GM21619 (cell line): ENCODE measurements at regions not wholly inside any gene's neighbourhood (a gene's known extent, or its start where the extent isn't known, plus 50 kb on each side); places are given as distances from the start of the nearest gene placed in this dataset.

Experiments
- ATAC-seq: cut with Tn5 transposase; IDR thresholded peaks from one replicate; pipeline ENCODE4 v1.9.1; 2021; ENCODE audit not compliant: unreplicated experiment

DNA sequence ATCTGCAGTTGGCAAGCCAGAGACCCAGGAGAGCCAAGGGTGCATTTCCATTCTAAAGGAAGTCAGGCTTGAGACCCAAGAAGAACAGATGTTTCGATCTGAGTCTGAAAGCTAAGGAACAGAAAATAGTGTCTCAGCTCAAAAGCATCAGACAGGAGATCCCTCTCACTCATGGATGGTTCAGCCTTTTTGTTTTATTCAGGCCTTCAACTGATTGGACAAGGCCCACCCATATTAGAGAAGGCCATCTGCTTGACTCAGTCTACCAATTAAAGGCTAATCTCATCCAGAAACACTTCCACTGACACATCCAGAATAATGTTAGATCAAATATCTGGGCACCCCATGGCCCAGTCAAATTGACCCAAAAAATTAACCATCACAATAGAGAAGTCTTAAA, 255.0 kb downstream of the TXNL1 start:
- ATAC-seq: no peak

DNA sequence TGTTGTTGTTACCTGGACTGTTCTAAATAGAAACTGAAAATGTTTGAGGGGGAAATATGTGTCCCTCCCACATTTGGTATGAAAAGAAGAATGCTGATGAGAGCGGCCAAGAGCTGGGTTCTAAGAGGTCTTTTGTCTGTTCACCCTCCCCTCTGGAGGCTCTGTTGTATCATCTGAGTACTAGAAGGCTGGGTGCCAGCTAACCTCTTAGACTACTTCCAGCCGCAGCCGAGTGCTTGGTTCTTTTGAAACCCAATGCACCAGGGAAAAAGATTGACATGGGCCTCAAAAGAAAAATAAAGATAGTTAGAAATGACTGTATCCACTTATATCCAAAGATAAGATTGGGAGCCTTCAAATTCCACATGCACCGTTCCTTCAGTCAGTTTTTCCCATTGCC, 255.9 kb downstream of the TXNL1 start:
- no peak for ATAC-seq

DNA sequence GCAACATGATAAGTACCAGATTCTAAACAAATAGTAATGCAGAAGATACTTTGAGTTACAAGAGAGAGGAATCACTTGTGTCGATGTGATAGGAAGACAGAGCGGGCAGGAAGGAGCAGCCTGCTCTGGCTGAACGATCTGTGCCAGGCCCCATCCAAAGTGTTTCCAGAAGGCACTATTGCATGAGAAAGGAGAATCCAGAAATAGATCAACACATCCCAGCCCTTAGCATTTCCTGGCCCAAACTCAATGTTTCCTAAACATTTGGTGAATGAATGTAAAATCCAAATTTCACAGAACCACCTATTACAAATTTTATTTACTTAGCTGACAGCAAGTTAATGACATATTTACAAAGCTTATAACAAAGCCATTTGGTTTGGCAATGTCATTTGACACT, 257.2 kb downstream of the TXNL1 start:
- ATAC-seq: no peak

DNA sequence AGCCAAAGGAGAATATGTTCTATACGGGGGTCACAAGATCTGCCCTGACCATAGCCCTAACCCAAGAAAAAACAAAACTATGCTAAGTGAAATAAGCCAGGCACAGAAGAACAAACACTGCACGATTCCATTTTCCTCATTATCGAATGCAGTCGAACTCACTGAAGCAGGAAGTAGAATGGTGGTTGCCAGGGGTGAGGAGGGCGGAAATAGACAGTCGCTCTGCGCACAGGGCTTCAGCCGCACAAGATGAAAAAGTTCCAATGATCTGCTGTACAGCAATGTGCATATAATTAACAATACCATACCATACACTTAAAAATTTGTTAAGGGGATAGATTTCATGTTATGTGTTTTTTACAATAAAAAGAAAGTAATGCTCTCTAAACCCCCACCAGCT, 257.7 kb downstream of the TXNL1 start:
- no peak for ATAC-seq

DNA sequence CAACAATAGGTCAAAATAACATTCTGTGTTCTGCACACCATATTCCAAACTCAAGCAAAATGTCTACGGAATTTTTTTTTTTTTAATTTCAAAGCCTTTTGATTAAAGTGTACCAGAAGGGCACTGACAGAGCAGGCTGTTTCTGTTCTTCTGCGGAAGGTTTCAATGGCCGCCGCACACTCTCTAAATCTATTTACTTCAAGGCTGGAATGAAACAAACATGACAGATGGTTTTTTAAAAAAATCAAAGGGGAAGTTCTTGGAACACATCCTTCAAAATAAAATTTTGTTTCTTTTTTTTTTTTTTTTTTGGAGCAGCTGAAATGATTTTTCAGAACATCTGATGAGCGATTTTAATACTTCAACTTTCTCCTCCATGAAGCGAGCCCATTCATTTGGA, 259.1 kb downstream of the TXNL1 start:
- no peak for ATAC-seq

DNA sequence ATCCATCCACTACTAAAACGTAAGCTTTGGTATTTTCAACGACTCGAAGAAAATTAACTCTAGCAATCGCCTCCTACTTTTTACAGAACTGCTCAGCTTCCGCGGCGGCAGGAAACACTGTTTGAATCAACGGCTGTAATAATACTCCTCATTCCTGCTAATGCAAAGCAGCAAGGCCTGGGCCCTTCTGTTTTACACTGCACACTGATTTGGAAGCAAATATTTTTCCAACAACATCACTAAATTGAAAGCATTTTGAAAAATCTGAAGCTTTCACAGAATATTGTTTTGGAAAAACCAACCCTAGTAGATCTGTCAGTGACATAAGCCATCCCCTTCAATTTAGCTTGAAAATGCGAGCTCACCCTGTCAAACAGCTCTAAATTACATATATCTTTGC, 261.2 kb downstream of the TXNL1 start:
- ATAC-seq: no peak

DNA sequence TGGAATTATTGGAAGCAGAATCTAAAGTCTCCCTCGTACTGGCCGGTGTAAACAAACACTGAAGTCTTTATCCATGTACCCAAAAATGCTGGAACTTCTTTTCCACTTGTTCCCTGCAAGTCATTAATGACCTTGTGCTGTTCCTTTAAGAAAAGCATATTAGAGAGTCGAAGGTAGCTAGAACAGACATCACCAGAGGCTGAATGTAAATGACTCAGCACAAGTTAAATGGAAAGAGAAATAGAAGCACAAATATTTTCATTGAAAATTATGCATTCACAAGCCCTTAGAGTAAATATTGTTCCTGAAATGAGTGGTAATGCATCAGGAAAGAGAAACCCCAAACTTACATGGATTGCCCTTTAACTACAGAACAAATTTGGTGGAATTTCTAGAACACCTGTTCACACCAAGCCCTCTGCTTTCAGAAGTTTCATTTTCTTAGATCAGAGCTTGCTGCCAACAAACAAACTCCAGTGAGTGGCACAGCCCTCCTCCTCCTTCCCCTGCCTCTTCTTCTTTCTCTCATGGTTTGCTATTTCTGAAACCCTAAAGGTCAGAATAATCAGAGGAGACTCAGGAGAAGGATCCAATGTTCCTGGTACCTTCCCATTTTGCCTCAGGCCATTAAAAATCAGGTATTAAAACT, 264.3 kb downstream of the TXNL1 start:
- ATAC-seq: no peak

DNA sequence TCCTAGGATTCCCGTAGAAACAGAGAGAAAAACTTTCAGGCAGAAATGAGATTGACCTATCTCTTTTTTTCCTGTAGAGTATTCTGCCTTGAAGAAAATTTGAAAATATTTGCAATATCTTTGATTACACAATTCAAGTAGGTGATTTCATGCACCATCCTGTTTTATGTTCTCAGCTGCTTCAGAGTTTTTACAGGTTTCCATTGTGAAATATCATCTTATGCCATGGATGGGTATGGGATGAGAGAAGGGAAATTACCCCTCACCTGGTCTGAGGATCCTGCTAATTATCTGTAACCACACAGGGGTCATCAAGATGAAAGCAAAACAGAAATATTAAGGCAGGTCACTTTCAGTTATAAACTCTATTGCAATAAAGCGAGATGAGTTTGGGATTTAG, 264.8 kb downstream of the TXNL1 start:
- no peak for ATAC-seq

DNA sequence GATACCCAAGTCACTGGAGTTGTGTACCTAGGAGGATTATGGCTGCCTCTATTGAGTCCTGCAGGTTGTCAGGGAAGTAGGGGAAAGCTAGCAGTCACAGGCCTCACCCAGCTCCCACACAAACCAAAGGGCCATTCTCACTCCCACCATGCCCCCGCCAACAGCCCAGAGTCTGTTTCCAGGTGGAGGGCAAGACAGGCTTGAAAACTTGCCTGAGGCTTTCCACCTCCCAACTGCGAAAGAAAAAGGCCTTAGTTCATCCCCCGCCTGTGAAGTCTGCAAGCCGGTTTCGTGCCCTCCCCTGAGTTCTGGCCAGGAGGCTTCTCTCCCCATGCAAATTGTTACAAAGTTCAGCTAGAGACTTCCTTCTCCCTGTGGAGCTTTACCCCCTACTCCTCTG, 270.3 kb downstream of the TXNL1 start:
- no peak for ATAC-seq

DNA sequence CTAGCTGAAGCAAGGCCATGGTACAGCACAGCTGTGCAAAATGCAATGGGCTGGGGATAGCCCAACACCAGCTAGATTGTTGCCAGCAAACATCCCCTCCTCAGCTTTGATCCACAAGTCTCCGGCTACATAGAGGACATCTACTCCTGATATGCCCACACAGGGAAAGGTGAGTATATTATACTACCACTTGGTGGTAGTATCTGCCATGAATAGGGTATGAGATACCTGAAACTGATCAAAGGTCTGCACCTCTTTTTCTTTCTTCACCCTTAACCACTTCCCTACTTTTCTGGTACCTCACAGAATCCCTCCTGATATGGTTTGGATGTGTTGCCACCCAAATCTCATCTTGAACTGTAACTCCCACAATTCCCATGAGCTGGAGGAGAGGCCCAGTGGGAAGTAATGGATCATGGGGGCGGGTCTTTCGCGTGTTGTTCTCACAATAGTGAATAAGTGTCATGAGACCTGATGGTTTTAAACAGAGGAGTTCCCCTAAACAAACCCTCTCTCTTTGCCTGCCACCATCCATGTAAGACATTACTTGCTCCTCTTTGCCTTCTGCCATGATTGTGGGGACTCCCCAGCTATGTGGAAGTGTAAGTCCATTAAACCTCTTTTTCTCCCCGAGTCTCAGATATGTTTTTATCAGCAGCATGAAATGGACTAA, 279.6 kb downstream of the TXNL1 start:
- no peak for ATAC-seq

DNA sequence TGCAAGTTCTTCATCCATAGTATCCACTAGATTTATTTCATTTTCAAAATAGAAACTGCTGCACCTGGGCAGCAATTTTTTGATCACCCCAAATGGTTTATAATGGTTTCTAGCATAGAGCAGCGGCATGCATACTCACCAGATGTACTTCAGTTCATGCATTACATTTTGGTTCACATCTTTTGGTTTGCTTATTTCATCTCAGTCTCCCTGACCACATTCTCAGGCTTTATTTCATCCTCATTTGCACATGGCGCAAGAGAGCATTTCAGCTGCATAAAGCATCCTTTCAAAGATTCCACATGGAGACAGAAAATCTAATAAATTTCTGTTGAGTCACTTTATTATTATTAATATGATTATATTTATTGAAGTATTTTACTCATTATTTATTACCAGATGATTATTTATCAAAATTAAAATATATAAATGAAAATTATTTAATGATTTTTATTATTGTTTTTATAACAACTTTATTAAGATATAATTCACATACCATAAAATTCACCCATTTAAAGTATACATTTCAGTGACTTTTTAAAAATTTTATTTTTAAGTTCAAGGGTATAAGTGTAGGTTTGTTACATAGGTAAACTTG, 284.6 kb downstream of the TXNL1 start:
- no peak for ATAC-seq

DNA sequence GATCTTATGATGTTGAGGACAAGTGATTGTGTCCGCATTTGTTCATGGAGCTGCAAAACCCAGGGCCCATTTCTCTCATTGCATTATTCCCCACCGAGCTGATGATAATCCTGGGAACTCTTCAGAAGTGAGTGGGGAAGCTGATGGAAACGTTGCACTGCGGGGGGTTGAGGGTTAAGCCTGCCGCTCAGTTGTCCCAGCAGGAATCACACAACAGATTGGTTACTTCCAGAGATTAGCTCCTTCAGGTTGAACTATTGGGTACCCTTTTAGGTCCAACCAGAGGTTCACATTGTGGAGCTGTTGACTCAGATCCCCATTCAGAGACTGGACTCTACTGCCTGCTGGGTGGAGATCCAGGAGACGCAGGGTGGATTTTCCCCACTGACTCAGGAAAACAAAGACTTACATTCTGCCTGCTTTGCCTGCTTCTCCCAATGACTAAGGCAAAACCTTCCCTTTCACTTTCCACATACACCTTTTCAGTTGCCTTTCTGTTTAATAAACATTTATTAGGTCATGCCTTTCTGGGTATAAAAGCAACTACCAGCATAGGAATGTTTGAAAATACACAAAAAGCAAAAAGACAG, 286.4 kb downstream of the TXNL1 start:
- no peak for ATAC-seq

DNA sequence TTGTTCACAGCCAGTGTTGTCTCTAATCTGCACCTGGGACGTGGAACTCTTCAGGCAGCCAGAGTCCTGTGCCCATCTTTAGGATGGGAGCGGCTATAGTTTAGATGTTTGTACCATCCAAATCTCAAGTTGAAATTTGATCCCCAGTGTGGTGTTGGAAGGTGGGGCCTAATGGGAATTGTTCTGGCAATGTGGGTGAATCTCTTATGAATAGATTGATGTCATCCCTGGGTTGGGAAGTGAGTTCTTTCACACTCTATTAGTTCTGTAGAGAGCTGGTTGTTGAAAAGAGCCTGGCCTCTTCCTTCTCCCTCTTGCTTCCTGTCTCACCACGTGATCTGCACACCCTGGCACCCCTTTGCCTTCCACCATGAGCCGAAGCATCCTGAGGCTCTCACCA, 300.9 kb downstream of the TXNL1 start:
- no peak for ATAC-seq

DNA sequence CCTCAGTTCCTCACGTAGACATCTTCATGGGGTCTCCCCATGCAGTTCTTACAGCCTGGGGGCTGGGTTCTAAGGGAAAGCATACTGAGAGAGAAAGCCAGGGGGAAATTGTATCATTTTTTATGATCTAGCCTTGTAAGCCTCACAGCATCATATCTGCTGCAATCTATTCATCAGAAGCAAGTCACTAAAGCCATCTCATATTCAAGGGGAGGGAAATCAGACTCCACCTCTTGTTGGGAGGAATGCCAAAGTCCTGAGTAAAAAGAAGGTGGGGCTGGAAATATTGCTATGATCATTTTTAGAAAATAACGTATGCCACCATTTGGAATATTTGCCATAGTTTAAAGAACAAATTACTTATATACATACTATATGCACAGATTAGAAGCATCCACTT, 304.6 kb downstream of the TXNL1 start:
- no peak for ATAC-seq

DNA sequence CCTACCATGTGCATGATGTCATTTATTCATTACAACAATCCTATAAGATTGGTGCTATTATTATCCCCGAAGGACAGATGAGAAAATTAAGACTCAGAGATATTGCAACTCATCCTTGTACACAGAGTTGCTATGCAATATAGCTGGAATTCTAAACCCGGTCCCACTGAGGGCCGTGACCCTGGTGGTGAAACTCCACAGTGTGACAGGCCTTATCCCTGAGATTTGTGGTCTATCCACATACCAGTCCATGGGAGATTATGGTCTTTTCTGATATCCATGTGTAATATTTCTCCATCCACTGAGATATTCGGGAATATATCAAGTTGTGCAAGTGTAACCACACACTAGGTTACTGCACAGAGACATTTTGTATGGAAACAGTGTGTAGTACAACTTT, 305.2 kb downstream of the TXNL1 start:
- ATAC-seq: no peak

DNA sequence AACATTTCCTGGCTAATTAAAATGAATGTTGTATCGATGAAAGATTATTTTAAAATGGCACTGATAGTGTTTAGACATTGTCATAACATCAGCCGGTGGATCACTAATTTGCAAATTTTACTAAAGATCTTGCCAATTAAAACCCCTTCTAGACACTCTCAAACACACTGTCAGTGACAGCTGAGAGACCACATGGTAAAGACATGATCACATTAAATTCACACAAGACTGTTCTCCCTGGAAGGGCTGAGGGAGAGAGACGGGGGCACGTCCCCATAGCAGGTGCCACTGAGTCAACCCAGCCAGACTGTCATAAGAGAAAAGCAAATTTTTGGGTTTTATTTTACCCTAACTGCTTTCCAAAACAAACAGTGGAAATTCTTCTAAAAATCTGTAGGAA, 306.0 kb downstream of the TXNL1 start:
- no peak for ATAC-seq

DNA sequence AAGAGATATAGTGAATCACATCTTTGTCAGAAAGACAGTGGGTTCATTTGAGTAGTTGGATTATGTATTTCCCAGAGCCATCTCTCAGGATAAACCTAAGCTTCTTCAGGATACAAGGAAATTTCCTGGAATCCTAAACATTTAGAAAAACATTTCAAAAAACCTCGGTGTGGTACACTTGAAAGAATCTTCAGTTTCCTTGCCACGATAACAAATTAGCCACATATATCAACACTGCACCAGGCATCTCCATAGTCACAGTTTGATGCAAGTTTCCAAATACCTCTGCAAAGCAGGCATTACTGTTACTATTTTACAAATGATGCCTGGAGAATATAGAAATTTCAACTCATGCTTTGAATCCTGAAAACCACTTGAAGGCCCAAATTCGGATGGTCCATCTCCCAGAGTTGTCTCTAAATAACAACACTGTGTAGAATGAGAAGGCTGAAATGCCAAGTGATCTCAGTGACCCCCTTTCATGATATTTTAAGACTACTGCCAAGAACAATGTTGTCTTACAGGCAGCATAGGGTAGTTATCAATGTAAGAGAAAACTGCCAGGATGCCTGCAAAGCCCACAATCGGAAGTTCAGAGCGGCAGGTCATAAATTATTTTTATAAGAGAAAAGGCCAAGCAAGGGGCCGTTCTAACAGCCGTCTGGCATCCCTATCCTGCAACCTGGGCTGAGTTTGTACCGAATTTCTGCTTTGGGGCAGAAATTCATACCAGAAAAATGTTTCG, 307.9 kb downstream of the TXNL1 start:
- no peak for ATAC-seq

DNA sequence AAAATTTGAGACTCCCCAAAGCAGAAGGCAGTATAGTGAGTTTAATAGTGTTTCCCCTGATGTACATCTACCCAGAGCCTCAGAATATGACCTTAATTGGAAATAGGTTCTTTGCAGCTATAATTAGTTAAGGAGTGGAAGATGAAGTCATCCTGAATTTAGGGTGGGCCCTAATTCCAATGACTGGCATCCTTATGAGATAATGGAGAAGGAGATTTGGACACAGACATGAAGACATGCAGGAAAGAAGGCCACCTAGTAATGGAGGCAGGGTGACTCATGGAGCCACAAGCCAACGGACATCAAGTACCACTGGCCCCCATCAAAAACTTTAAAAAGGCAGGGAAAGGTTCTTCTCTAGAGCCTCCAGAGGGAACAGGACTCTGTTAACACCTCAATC, 308.9 kb downstream of the TXNL1 start:
- no peak for ATAC-seq

DNA sequence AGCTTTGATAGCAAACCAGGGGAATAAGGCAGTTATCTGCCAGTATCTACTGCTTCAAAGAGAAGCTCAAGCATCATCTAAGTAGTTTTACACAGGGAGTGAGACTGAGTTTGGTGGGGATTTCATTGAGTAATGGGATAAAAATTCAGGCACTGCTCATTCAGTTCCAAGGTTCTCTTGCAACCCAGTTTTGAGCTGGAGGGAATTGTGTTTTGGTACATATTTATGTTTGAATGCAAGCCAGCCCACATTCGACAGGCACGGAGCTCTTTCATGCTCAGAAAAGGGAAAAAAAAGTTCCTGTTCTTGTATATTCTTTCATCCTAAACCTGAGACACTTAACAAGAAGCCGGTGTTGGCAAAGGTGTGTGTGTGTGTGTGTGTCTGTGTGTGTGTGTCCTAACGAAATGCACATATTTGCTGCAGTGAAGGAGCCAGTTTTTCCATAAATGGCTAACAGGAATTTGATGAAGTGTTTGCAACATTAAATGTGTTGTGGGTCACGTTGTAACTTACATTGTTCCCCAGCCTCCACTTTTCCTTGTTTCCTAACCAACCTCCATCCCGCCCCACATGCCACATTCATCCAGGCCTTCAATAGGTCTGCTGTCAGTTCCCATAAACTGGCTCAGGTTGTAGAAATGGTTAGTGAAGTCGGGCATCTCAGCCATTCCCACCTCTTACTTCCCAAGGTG, 311.1 kb downstream of the TXNL1 start:
- ATAC-seq: no peak

DNA sequence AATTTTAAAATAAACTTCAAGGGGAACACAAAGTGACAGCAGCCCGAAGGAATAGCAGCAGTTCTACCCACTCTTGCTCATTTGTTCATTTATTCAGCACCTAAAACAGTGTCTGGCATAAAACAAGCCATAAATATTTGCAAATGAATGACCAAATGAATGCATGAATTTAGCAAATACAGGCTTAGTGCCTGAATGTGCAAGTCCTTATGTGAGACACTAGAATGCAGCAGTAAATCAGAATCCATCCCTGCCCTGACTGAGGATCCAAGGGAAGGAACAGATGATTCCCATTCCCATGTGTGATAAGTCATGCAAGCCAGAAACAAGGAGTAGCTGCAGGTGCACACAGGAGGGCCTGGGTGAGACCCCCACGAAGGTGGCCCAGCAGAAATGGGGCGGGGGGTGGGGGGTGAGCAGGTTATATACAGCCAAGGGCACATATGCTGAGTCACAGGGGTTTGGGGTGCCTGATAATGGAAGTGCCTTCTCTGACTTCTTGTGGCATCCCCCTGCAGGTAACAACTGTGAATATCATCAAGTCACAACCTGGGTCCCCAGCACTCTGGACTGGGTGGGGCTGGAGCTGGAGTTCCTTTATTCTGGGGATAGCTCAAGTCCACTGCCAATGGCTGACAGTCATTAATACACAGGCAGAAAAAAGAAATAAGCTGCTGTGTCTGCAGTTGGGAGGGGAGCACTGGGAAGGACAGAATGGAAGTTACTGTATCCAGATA, 311.9 kb downstream of the TXNL1 start:
- ATAC-seq: no peak
